Endothelial cell (in vitro differentiated cells): ENCODE measurements at regions not wholly inside any gene's neighbourhood (a gene's known extent, or its start where the extent isn't known, plus 50 kb on each side); places are given as distances from the start of the nearest gene placed in this dataset.

Experiments used
- DNase-seq: peaks from one replicate; pipeline ENCODE4 v3.0.0; 2021; ENCODE audit warnings: low spot score
- H3K27ac Mint-ChIP-seq: one replicate; pipeline ENCODE4 v1.8.0; 2021; ENCODE audit warnings: mixed read lengths, inconsistent platforms; ENCODE audit not compliant: unreplicated experiment
- H3K27me3 Mint-ChIP-seq: one replicate; pipeline ENCODE4 v1.8.0; 2021; ENCODE audit warnings: mild to moderate bottlenecking, moderate library complexity, mixed read lengths, inconsistent platforms; ENCODE audit not compliant: unreplicated experiment
- H3K36me3 Mint-ChIP-seq: one replicate; pipeline ENCODE4 v1.8.0; 2021; ENCODE audit warnings: mild to moderate bottlenecking, low read depth, mixed read lengths, inconsistent platforms; ENCODE audit not compliant: unreplicated experiment
- H3K4me1 Mint-ChIP-seq: one replicate; pipeline ENCODE4 v1.8.0; 2021; ENCODE audit warnings: mild to moderate bottlenecking, mixed read lengths, inconsistent platforms; ENCODE audit not compliant: unreplicated experiment
- H3K4me3 Mint-ChIP-seq: one replicate; pipeline ENCODE4 v1.8.0; 2021; ENCODE audit warnings: mild to moderate bottlenecking, mixed read lengths, inconsistent platforms; ENCODE audit not compliant: unreplicated experiment
- H3K9me3 Mint-ChIP-seq: one replicate; pipeline ENCODE4 v1.8.0; 2021; ENCODE audit warnings: mixed read lengths, inconsistent platforms; ENCODE audit not compliant: unreplicated experiment
- CTCF ChIP-seq: fragments of 200-600 bp; sonication (generic); IDR thresholded peaks from one replicate; pipeline ENCODE4 v1.5.0; 2021; ENCODE audit warnings: antibody characterized with exemption; ENCODE audit not compliant: unreplicated experiment

- Mint-ChIP-seq H3K27ac (no peak overlapping the region), H3K9me3 (no peaks in the 10 kb centered on the region), H3K27me3 (peaks cover 1% of the 10 kb centered on the region), H3K36me3 (no peaks in the 10 kb centered on the region), H3K4me3 (no peak overlapping the region), H3K4me1 (peaks cover 20% of the 10 kb centered on the region)
- DNase-seq: no peak
- TF ChIP-seq CTCF: no peak
These were observed 311.8 kb upstream of the DMRT1 start for GRCh38 chr9:529731-530130.

GRCh38 chr9:530681-531080, 310.8 kb upstream of the DMRT1 start:
- no peak for TF ChIP-seq CTCF
- Mint-ChIP-seq H3K27me3 (peaks cover 1% of the 10 kb centered on the region), H3K27ac (no peak overlapping the region), H3K36me3 (no peaks in the 10 kb centered on the region), H3K4me3 (no peak overlapping the region), H3K9me3 (no peaks in the 10 kb centered on the region), H3K4me1 (peaks cover 29% of the 10 kb centered on the region)
- no peak for DNase-seq

GRCh38 chr9:532707-533106, 308.8 kb upstream of the DMRT1 start:
- TF ChIP-seq CTCF: no peak
- Mint-ChIP-seq H3K9me3 (no peaks in the 10 kb centered on the region), H3K4me1 (peaks cover 39% of the 10 kb centered on the region), H3K27me3 (peaks cover 1% of the 10 kb centered on the region), H3K4me3 (no peak overlapping the region), H3K27ac (no peak overlapping the region), H3K36me3 (no peaks in the 10 kb centered on the region)
- no peak for DNase-seq

GRCh38 chr9:534886-535285, 306.6 kb upstream of the DMRT1 start:
- Mint-ChIP-seq H3K36me3 (no peaks in the 10 kb centered on the region), H3K27me3 (no peaks in the 10 kb centered on the region), H3K27ac (no peak overlapping the region), H3K4me1 (peaks cover 40% of the 10 kb centered on the region), H3K4me3 (no peak overlapping the region), H3K9me3 (no peaks in the 10 kb centered on the region)
- no peak for TF ChIP-seq CTCF
- no peak for DNase-seq

- DNase-seq: no peak
- TF ChIP-seq CTCF: no peak
- Mint-ChIP-seq H3K36me3 (no peaks in the 10 kb centered on the region), H3K9me3 (no peaks in the 10 kb centered on the region), H3K27ac (no peak overlapping the region), H3K4me3 (no peak overlapping the region), H3K27me3 (no peaks in the 10 kb centered on the region), H3K4me1 (peaks cover 40% of the 10 kb centered on the region)
These were observed 306.1 kb upstream of the DMRT1 start for GRCh38 chr9:535356-535755.
